ENCODE measurements at regions not wholly inside any gene's neighbourhood (a gene's known extent, or its start where the extent isn't known, plus 50 kb on each side); places are given as distances from the start of the nearest gene placed in this dataset.

DNA sequence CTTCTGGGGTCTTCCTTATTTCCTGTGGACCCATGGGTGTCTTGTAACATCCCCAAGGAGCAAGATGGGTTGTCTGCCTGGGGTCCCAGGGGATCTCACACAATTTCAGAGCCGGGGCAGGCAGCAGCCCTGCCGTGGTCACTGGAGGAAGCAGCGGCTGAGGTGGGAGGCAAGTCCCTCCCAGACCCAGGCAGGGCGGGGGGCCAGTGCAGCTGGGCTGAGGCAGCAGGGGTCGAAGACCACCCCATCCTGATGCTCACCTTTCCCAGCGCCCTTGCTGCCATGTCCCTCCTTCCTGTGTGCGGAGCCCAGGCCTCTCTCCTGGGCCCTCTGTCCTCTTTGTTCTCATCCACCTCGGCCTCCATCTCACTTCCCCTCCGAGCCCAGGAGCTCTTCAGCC is 583.0 kb upstream of the COBL start:
- no peak for TF ChIP-seq CTCF (IDR thresholded peaks at IDR 0.05)
- TF ChIP-seq POLR2A (IDR thresholded peaks at IDR 0.05) = no peak

Measured in lower leg skin (tissue), 3 donors.